ENCODE measurements at regions not wholly inside any gene's neighbourhood (a gene's known extent, or its start where the extent isn't known, plus 50 kb on each side); places are given as distances from the start of the nearest gene placed in this dataset.

DNA sequence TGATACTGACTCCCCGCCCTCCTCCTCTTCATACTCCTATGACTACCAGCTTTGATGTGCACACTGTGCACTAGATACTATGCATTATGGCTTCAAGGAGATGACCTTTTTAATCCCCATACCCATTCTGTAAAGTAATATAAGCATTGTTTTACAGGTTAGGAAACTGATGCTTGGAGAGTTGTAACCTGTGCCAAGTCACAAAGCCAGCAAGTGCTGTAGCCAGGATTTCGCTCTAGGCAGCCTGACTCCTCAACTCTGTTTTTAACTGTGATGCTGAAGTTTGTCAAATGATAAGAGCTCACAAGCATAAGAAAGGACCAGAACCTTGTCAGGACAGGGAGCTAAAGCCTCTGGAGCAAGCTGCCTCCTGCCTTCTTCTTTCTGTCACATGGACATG, 461.3 kb downstream of the TMEM232 start:
- Histone ChIP-seq H3K9me2 (replicated peaks; ENCODE audit: insufficient read depth) (no peaks in the 10 kb centered on the region), H3K27ac (no peak overlapping the region), H3K79me2 (no peaks in the 10 kb centered on the region), H3K27me3 (no peaks in the 10 kb centered on the region), H3K36me3 (replicated peaks; ENCODE audit: insufficient read depth, low read depth) (no peaks in the 10 kb centered on the region), H4K20me1 (ENCODE audit: insufficient read depth, poor library complexity, severe bottlenecking) (no peaks in the 10 kb centered on the region), H2AFZ (no peak overlapping the region), H3K4me2 (no peak overlapping the region), H3K4me1 (ENCODE audit: insufficient read depth) (no peaks in the 10 kb centered on the region), H3K9me3 (ENCODE audit: low read depth) (no peaks in the 10 kb centered on the region), H3K4me3 (no peak overlapping the region)
- TF ChIP-seq, protein P1, sequence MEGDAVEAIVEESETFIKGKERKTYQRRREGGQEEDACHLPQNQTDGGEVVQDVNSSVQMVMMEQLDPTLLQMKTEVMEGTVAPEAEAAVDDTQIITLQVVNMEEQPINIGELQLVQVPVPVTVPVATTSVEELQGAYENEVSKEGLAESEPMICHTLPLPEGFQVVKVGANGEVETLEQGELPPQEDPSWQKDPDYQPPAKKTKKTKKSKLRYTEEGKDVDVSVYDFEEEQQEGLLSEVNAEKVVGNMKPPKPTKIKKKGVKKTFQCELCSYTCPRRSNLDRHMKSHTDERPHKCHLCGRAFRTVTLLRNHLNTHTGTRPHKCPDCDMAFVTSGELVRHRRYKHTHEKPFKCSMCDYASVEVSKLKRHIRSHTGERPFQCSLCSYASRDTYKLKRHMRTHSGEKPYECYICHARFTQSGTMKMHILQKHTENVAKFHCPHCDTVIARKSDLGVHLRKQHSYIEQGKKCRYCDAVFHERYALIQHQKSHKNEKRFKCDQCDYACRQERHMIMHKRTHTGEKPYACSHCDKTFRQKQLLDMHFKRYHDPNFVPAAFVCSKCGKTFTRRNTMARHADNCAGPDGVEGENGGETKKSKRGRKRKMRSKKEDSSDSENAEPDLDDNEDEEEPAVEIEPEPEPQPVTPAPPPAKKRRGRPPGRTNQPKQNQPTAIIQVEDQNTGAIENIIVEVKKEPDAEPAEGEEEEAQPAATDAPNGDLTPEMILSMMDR (IDR thresholded peaks at IDR 0.05; ENCODE audit: poor library complexity) = no peak
- TF ChIP-seq EZH2phosphoT487 (IDR thresholded peaks at IDR 0.05; ENCODE audit: low read depth, severe bottlenecking, unreplicated experiment) (no peak), EZH2 (IDR thresholded peaks at IDR 0.05; ENCODE audit: borderline replicate concordance) (no peak)
- WGBS (ENCODE audit: low lambda C conversion rate, missing lambda C conversion rate) = 87% methylated on average over 2 of the region's 2 CpGs
- DNase-seq (ENCODE audit: low spot score) = no peak

DNA sequence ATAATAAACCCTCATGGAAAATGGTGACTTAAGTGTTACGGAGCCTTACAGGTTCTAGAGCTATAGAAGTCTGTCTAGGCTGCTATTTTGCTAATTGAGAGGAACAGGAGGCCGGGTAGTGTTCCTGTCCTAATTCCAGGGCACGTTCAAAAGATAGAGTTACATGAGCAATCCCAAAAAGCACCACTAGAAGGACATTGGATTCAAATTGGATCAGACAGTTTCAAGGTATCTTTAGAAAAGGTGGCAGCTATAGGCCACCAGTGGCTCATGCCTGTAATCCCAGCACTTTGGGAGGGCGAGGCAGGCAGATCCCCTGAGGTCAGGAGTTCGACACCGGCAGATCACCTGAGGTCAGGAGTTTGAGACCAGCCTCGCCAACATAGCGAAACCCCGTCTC, 458.8 kb downstream of the TMEM232 start:
- Histone ChIP-seq H3K4me3 (no peak overlapping the region), H3K79me2 (no peaks in the 10 kb centered on the region), H2AFZ (no peak overlapping the region), H3K4me1 (ENCODE audit: insufficient read depth) (no peaks in the 10 kb centered on the region), H3K27me3 (no peaks in the 10 kb centered on the region), H3K4me2 (no peak overlapping the region), H4K20me1 (ENCODE audit: insufficient read depth, poor library complexity, severe bottlenecking) (no peaks in the 10 kb centered on the region), H3K27ac (no peak overlapping the region), H3K36me3 (replicated peaks; ENCODE audit: insufficient read depth, low read depth) (no peaks in the 10 kb centered on the region), H3K9me2 (replicated peaks; ENCODE audit: insufficient read depth) (no peaks in the 10 kb centered on the region), H3K9me3 (ENCODE audit: low read depth) (no peaks in the 10 kb centered on the region)
- DNase-seq (ENCODE audit: low spot score) = no peak
- no peak for TF ChIP-seq EZH2phosphoT487 (IDR thresholded peaks at IDR 0.05; ENCODE audit: low read depth, severe bottlenecking, unreplicated experiment)
- TF ChIP-seq, protein P1 (IDR thresholded peaks at IDR 0.05; ENCODE audit: poor library complexity) = no peak
- no peak for TF ChIP-seq EZH2 (IDR thresholded peaks at IDR 0.05; ENCODE audit: borderline replicate concordance)
- WGBS (ENCODE audit: low lambda C conversion rate, missing lambda C conversion rate) = 93% methylated on average over 9 of the region's 9 CpGs

DNA sequence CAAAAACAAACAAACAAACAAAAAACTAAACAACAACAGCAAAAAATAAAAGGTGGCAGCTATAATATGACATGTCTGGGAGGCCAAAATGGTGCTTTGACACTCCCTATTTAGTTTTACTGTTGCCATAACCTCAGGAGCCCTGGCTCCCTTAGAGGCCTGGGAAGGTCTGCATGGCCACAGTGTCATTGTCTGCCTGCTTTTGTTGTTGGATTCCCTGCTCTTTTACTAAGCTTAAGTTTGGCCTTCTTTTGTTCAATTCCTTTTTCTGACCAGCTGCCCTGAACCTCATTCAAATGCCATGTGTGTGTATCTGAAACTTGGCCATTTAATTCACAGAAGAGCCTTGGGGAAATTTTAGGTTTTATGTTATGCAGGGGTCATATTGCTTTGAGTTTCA, 458.2 kb downstream of the TMEM232 start:
- H2AFZ ChIP-seq = no peak overlapping the region
- no peaks in the 10 kb centered on the region for H4K20me1 ChIP-seq (ENCODE audit: insufficient read depth, poor library complexity, severe bottlenecking)
- H3K4me3 ChIP-seq = no peak overlapping the region
- no peak for TF ChIP-seq EZH2phosphoT487 (IDR thresholded peaks at IDR 0.05; ENCODE audit: low read depth, severe bottlenecking, unreplicated experiment)
- no peak for TF ChIP-seq EZH2 (IDR thresholded peaks at IDR 0.05; ENCODE audit: borderline replicate concordance)
- TF ChIP-seq, protein P1 (IDR thresholded peaks at IDR 0.05; ENCODE audit: poor library complexity) = no peak
- H3K27me3 ChIP-seq = no peaks in the 10 kb centered on the region
- no peaks in the 10 kb centered on the region for H3K36me3 ChIP-seq (replicated peaks; ENCODE audit: insufficient read depth, low read depth)
- H3K9me3 ChIP-seq (ENCODE audit: low read depth) = no peaks in the 10 kb centered on the region
- H3K27ac ChIP-seq = no peak overlapping the region
- no peaks in the 10 kb centered on the region for H3K79me2 ChIP-seq
- no peak for DNase-seq (ENCODE audit: low spot score)
- H3K4me2 ChIP-seq = no peak overlapping the region
- no peaks in the 10 kb centered on the region for H3K4me1 ChIP-seq (ENCODE audit: insufficient read depth)
- H3K9me2 ChIP-seq (replicated peaks; ENCODE audit: insufficient read depth) = no peaks in the 10 kb centered on the region

DNA sequence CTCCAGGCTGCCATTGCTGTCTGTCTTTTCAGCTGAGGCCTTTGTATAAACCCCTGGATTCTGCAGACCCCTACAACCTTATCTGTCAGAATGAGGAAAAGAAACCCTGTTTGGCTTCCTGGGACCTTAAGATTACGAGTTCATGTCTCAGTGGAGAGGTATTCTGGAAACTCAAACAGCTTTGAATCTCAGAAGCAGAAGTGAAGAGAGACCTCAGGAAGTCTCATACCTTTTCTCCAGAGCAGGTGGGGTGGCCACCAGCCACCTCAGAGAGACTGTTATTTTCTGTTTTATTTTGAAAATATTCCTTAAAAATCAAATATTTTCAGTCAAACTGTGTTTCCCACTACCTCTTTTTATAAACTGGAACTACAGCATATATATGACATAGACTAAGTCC, 457.5 kb downstream of the TMEM232 start:
- Histone ChIP-seq H4K20me1 (ENCODE audit: insufficient read depth, poor library complexity, severe bottlenecking) (no peaks in the 10 kb centered on the region), H3K27me3 (no peaks in the 10 kb centered on the region), H3K9me3 (ENCODE audit: low read depth) (no peaks in the 10 kb centered on the region), H2AFZ (no peak overlapping the region), H3K4me2 (no peak overlapping the region), H3K9me2 (replicated peaks; ENCODE audit: insufficient read depth) (no peaks in the 10 kb centered on the region), H3K36me3 (replicated peaks; ENCODE audit: insufficient read depth, low read depth) (no peaks in the 10 kb centered on the region), H3K79me2 (no peaks in the 10 kb centered on the region), H3K27ac (no peak overlapping the region), H3K4me1 (ENCODE audit: insufficient read depth) (no peaks in the 10 kb centered on the region), H3K4me3 (no peak overlapping the region)
- TF ChIP-seq, protein P1 (IDR thresholded peaks at IDR 0.05; ENCODE audit: poor library complexity) = no peak
- TF ChIP-seq EZH2 (IDR thresholded peaks at IDR 0.05; ENCODE audit: borderline replicate concordance) (no peak), EZH2phosphoT487 (IDR thresholded peaks at IDR 0.05; ENCODE audit: low read depth, severe bottlenecking, unreplicated experiment) (no peak)
- DNase-seq (ENCODE audit: low spot score) = no peak
- 86% methylated on average over 1 of the region's 1 CpG for WGBS (ENCODE audit: low lambda C conversion rate, missing lambda C conversion rate)

All from hepatocyte (in vitro differentiated cells).